H9 (cell line): ENCODE measurements at regions not wholly inside any gene's neighbourhood (a gene's known extent, or its start where the extent isn't known, plus 50 kb on each side); places are given as distances from the start of the nearest gene placed in this dataset.
A peak's percentile ranks its signal among the peaks of the same experiment; 100 is the strongest.

Experiments used
- DNase-seq: peaks from one replicate; pipeline ENCODE4 v3.0.0-alpha.2; 2017
- H2AFZ ChIP-seq: one replicate; pipeline ENCODE4 v1.6.1; 2013; ENCODE audit warnings: mild to moderate bottlenecking, low read length, control low read depth, moderate library complexity
- H2AK5ac ChIP-seq: 2 replicates; pipeline ENCODE4 v1.6.1; 2013; ENCODE audit warnings: low read length, control low read depth, mixed read lengths; ENCODE audit not compliant: insufficient read length
- H2BK120ac ChIP-seq: one replicate; pipeline ENCODE4 v1.6.1; 2013; ENCODE audit warnings: low read depth, mild to moderate bottlenecking, low read length, control low read depth, inconsistent platforms; ENCODE audit not compliant: poor library complexity, severe bottlenecking
- H2BK12ac ChIP-seq: 2 replicates; pipeline ENCODE4 v1.6.1; 2013; ENCODE audit warnings: low read length, control low read depth, mixed read lengths, low read depth; ENCODE audit not compliant: insufficient read length
- H2BK15ac ChIP-seq: 2 replicates; pipeline ENCODE4 v1.6.1; 2013; ENCODE audit warnings: low read depth, low read length, control low read depth
- H2BK20ac ChIP-seq: one replicate; pipeline ENCODE4 v1.6.1; 2013; ENCODE audit warnings: low read depth, mild to moderate bottlenecking, low read length, control low read depth, inconsistent platforms; ENCODE audit not compliant: poor library complexity, severe bottlenecking
- H2BK5ac ChIP-seq: 2 replicates; pipeline ENCODE4 v1.6.1; 2013; ENCODE audit warnings: low read length, control low read depth, mixed read lengths; ENCODE audit not compliant: insufficient read length
- H3K14ac ChIP-seq: 2 replicates; pipeline ENCODE4 v1.6.1; 2013; ENCODE audit warnings: low read length, control low read depth; ENCODE audit not compliant: insufficient read depth
- H3K18ac ChIP-seq: 2 replicates; pipeline ENCODE4 v1.6.1; 2013; ENCODE audit warnings: low read depth, mild to moderate bottlenecking, mixed read lengths, low read length, control low read depth; ENCODE audit not compliant: insufficient read length
- H3K23ac ChIP-seq: 2 replicates; pipeline ENCODE4 v1.6.1; 2013; ENCODE audit warnings: low read length, control low read depth, mixed read lengths, low read depth; ENCODE audit not compliant: insufficient read length
- H3K23me2 ChIP-seq: 2 replicates; pipeline ENCODE4 v1.6.1; 2013; ENCODE audit warnings: low read depth, mild to moderate bottlenecking, mixed read lengths, low read length, control low read depth; ENCODE audit not compliant: insufficient read length, poor library complexity, severe bottlenecking
- H3K27ac ChIP-seq: 2 replicates; pipeline ENCODE4 v1.5.1; 2013; ENCODE audit warnings: low read length, control low read depth, mixed read lengths, low read depth; ENCODE audit not compliant: insufficient read length
- H3K27me3 ChIP-seq: 2 replicates; pipeline ENCODE4 v1.6.1; 2013; ENCODE audit warnings: low read length, control low read depth, inconsistent platforms; ENCODE audit not compliant: insufficient read depth
- H3K4ac ChIP-seq: 2 replicates; pipeline ENCODE4 v1.6.1; 2013; ENCODE audit warnings: low read depth, mild to moderate bottlenecking, control low read depth, inconsistent platforms, low read length, moderate library complexity
- H3K4me1 ChIP-seq: 2 replicates; pipeline ENCODE4 v1.6.1; 2013; ENCODE audit warnings: low read length, control low read depth, inconsistent platforms; ENCODE audit not compliant: insufficient read depth
- H3K4me2 ChIP-seq: 2 replicates; pipeline ENCODE4 v1.6.1; 2013; ENCODE audit warnings: low read length, control low read depth, mixed read lengths; ENCODE audit not compliant: insufficient read length, insufficient read depth
- H3K56ac ChIP-seq: 2 replicates; pipeline ENCODE4 v1.6.1; 2013; ENCODE audit warnings: low read depth, mild to moderate bottlenecking, mixed read lengths, low read length, control low read depth; ENCODE audit not compliant: insufficient read length
- H3K79me1 ChIP-seq: 2 replicates; pipeline ENCODE4 v1.6.1; 2013; ENCODE audit warnings: low read depth, mild to moderate bottlenecking, moderate library complexity, low read length, control low read depth, inconsistent platforms; ENCODE audit not compliant: insufficient read depth, poor library complexity, severe bottlenecking
- H3K79me2 ChIP-seq: 2 replicates; pipeline ENCODE4 v1.6.1; 2013; ENCODE audit warnings: low read length, control low read depth, inconsistent platforms; ENCODE audit not compliant: insufficient read depth
- H3K9ac ChIP-seq: 2 replicates; pipeline ENCODE4 v1.6.1; 2013; ENCODE audit warnings: low read length, control low read depth, mixed read lengths; ENCODE audit not compliant: insufficient read length; ENCODE audit errors: extremely low read depth
- H3K9me3 ChIP-seq: one replicate; pipeline ENCODE4 v1.6.1; 2013; ENCODE audit warnings: low read depth, low read length, inconsistent platforms; ENCODE audit not compliant: control insufficient read depth
- H3T11ph ChIP-seq: one replicate; pipeline ENCODE4 v1.6.1; 2013; ENCODE audit warnings: mild to moderate bottlenecking, low read length, control low read depth, inconsistent platforms
- H4K20me1 ChIP-seq: one replicate; pipeline ENCODE4 v1.6.1; 2013; ENCODE audit not compliant: control insufficient read depth, insufficient read length, insufficient read depth
- H4K5ac ChIP-seq: 2 replicates; pipeline ENCODE4 v1.6.1; 2013; ENCODE audit warnings: low read depth, mild to moderate bottlenecking, mixed read lengths, low read length, control low read depth; ENCODE audit not compliant: insufficient read length
- H4K8ac ChIP-seq: replicated peaks from 2 replicates; pipeline ENCODE4 v1.6.1; 2013; ENCODE audit warnings: low read length, control low read depth, mixed read lengths, low read depth; ENCODE audit not compliant: insufficient read length
- H4K91ac ChIP-seq: 2 replicates; pipeline ENCODE4 v1.6.1; 2013; ENCODE audit warnings: low read depth, mild to moderate bottlenecking, moderate library complexity, mixed read lengths, low read length, control low read depth; ENCODE audit not compliant: insufficient read length
- H3K27ac Mint-ChIP-seq, 3 experiments: 2 replicates in 2 of 3; 3 replicates in 1 of 3; pipeline ENCODE4 v1.8.0; 2020 to 2021; ENCODE audit warnings: mixed read lengths in 3 of 3, mild to moderate bottlenecking in 1 of 3, moderate library complexity in 1 of 3
- H3K27me3 Mint-ChIP-seq: 2 replicates; pipeline ENCODE4 v1.8.0; 2021; ENCODE audit warnings: low read depth, mild to moderate bottlenecking, moderate library complexity, mixed read lengths
- H3K36me3 Mint-ChIP-seq, 3 experiments: 2 replicates in 2 of 3; 3 replicates in 1 of 3; pipeline ENCODE4 v1.8.0; 2020 to 2021; ENCODE audit warnings: low read depth in 3 of 3, mixed read lengths in 3 of 3; ENCODE audit not compliant: insufficient read depth in 1 of 3
- H3K4me1 Mint-ChIP-seq, 2 experiments: 2 replicates each; pipeline ENCODE4 v1.8.0; 2020; ENCODE audit warnings: mixed read lengths in 2 of 2
- H3K4me3 Mint-ChIP-seq, 2 experiments: 2 replicates in 1 of 2; 3 replicates in 1 of 2; pipeline ENCODE4 v1.8.0; 2020 to 2021; ENCODE audit warnings: mild to moderate bottlenecking in 2 of 2, mixed read lengths in 2 of 2, moderate library complexity in 1 of 2
- H3K9me3 Mint-ChIP-seq, 2 experiments: 2 replicates in 1 of 2; 3 replicates in 1 of 2; pipeline ENCODE4 v1.8.0; 2020; ENCODE audit warnings: mild to moderate bottlenecking in 2 of 2, mixed read lengths in 2 of 2, moderate library complexity in 1 of 2
- WGBS: extraction: QIAGEN DNeasy Blood & Tissue Kit; methylation state at CpG from one replicate; pipeline ENCODE4 v1.1.7; 2013; ENCODE audit warnings: missing lambda C conversion rate, low lambda C conversion rate, mixed read lengths; ENCODE audit not compliant: insufficient read length; ENCODE audit errors: extremely low coverage; 5-methylcytosine and 5-hydroxymethylcytosine counted together
- TF ChIP-seq, protein P1 (sequence below): fragments of 200-600 bp; sonication (generic); conservative IDR thresholded peaks from 3 replicates; pipeline ENCODE4 v1.8.0; 2021; ENCODE audit warnings: antibody characterized with exemption, mild to moderate bottlenecking

DNA sequence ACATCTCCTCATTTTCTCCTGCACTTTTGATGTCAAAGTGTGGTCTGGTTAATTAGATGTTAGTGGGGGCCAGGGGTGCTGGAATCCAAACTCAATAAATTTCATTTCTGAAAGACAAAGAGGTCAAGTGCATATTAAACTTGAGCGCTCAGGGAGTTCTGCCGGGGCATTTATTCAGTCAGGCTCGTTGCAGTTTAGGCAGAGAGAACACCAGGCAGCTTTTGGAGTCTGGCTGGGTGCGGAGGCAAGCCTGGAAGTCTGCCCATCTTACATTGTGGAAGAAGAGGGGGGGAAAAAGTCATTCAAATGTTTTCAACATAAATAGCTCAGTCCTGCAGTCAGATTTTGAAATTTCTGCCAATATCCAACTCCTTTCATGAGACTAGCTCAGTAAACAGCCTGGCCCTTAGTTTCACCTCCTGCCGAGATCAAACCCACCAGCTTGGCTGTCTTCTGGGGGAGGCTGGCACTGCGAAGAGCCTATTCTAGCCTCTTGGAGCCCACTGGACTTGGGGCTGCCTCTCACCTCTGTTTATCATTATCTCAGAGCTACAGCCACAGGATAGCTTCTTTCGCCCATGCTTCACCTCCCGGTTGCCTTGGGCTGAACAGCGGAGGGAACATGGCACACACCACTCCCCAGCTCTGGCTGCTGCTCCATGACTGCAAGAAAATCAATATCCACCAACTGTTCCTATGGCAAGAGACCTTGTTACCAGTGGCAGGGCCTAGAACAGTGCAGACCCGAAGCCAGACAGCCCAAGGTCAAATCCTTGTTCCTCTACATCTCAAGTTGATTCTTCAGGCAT is 177.4 kb upstream of the CDH5 start:
- peak overlapping the region; percentile 4; the same call in 1 of the 2 replicates for H3K14ac ChIP-seq
- no peak overlapping the region for H3K56ac ChIP-seq
- H4K20me1 ChIP-seq, result no peaks in the 10 kb centered on the region
- no peak overlapping the region for H3K4me3 Mint-ChIP-seq
- H3K4ac ChIP-seq, result no peak overlapping the region
- no peak overlapping the region for H2BK5ac ChIP-seq
- no peak overlapping the region for H2AK5ac ChIP-seq
- peaks cover 9 to 14% of the 10 kb centered on the region in 2 experiments for H3K4me1 Mint-ChIP-seq
- H3K79me2 ChIP-seq, result no peaks in the 10 kb centered on the region
- no peaks in the 10 kb centered on the region for H3K9me3 ChIP-seq
- H3K27me3 ChIP-seq, result no peaks in the 10 kb centered on the region
- H3K27me3 Mint-ChIP-seq, result no peaks in the 10 kb centered on the region; the same call in none of the 2 replicates
- H3K79me1 ChIP-seq, result no peaks in the 10 kb centered on the region
- no peak overlapping the region for H3K4me2 ChIP-seq
- H2BK15ac ChIP-seq, result no peak overlapping the region
- no peaks in the 10 kb centered on the region for H3K23me2 ChIP-seq
- DNase-seq, result no peak
- H3K9ac ChIP-seq, result no peak overlapping the region
- H2BK12ac ChIP-seq, result no peak overlapping the region
- no peak overlapping the region for H4K91ac ChIP-seq
- H4K5ac ChIP-seq, result no peak overlapping the region
- peaks cover 0 to 3% of the 10 kb centered on the region in 2 experiments; a peak in 1 of 5 replicates for H3K9me3 Mint-ChIP-seq
- no CpG with 5 or more reads among the region's 10 CpGs for WGBS
- no peak overlapping the region for H2BK20ac ChIP-seq
- H3K18ac ChIP-seq, result no peak overlapping the region
- H3K4me1 ChIP-seq, result no peaks in the 10 kb centered on the region
- no peak overlapping the region for H3T11ph ChIP-seq
- no peak overlapping the region for H2BK120ac ChIP-seq
- no peak overlapping the region for H3K23ac ChIP-seq
- TF ChIP-seq, protein P1, sequence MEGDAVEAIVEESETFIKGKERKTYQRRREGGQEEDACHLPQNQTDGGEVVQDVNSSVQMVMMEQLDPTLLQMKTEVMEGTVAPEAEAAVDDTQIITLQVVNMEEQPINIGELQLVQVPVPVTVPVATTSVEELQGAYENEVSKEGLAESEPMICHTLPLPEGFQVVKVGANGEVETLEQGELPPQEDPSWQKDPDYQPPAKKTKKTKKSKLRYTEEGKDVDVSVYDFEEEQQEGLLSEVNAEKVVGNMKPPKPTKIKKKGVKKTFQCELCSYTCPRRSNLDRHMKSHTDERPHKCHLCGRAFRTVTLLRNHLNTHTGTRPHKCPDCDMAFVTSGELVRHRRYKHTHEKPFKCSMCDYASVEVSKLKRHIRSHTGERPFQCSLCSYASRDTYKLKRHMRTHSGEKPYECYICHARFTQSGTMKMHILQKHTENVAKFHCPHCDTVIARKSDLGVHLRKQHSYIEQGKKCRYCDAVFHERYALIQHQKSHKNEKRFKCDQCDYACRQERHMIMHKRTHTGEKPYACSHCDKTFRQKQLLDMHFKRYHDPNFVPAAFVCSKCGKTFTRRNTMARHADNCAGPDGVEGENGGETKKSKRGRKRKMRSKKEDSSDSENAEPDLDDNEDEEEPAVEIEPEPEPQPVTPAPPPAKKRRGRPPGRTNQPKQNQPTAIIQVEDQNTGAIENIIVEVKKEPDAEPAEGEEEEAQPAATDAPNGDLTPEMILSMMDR, result no peak
- peak overlapping the region in 1 of 3 experiments; percentile 23; a peak in 2 of 7 replicates for H3K27ac Mint-ChIP-seq
- H3K36me3 Mint-ChIP-seq, result no peaks in the 10 kb centered on the region
- no peak overlapping the region for H3K27ac ChIP-seq
- H2AFZ ChIP-seq, result no peak overlapping the region
- H4K8ac ChIP-seq, result no peak overlapping the region
